HG02852 (cell line): ENCODE measurements at regions not wholly inside any gene's neighbourhood (a gene's known extent, or its start where the extent isn't known, plus 50 kb on each side); places are given as distances from the start of the nearest gene placed in this dataset.

Experiments used
- ATAC-seq: cut with Tn5 transposase; IDR thresholded peaks from one replicate; pipeline ENCODE4 v1.9.1; 2021; ENCODE audit warnings: mild to moderate bottlenecking, moderate library complexity; ENCODE audit not compliant: unreplicated experiment

DNA sequence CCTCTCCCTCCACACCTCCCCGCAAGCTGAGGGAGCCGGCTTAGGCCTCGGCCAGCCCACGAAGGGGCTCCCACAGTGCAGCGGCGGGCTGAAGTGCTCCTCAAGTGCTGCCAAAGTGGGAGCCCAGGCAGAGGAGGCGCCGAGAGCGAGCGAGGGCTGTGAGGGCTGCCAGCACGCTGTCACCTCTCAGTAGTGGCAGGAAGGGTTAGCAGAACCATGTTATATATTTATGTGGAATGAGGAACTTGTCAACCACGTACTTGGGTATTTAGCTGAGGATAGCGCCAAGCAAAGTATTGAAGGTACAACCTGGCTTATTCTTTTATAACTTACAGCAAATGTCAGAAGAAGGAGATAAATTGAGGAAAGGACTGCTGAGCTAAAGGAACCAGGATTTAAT is 144.1 kb upstream of the MGAT5 start:
- no peak for ATAC-seq

DNA sequence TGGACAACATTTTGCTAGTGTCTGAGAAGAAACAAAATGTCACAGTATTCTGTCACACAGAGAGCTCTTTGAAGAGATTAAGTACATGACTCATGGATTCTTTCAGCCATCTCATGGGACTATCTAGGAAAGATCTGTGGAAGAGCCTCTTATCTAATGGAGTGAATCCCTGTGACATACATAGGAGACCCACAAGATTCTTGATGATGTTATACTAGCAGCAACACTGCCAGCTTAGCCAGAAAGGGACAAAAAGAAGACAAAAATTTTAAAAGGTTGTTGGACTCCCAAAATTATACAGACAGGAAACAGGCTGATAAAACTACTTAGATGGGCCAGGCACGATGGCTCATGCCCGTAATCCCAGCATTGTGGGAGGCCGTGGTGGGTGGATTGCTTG is 143.3 kb upstream of the MGAT5 start:
- no peak for ATAC-seq

DNA sequence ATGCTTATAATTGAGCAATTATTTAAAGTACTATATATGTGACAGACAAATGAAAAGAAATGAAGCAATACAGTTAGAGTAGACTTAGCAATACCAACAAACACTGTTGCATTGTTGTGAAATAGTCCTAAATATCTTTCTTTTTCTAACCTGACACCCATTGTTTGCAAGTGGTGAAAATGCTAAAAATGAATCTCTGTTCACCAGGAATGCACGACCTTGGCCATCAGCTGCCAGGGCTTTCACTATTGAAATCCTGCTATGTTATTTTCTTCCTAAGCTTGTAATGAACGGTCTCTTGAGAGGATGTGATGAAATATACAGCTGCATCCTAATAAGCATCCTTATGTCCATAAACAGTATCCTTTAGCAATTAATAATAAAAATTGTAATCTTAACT is 136.2 kb upstream of the MGAT5 start:
- ATAC-seq: no peak

DNA sequence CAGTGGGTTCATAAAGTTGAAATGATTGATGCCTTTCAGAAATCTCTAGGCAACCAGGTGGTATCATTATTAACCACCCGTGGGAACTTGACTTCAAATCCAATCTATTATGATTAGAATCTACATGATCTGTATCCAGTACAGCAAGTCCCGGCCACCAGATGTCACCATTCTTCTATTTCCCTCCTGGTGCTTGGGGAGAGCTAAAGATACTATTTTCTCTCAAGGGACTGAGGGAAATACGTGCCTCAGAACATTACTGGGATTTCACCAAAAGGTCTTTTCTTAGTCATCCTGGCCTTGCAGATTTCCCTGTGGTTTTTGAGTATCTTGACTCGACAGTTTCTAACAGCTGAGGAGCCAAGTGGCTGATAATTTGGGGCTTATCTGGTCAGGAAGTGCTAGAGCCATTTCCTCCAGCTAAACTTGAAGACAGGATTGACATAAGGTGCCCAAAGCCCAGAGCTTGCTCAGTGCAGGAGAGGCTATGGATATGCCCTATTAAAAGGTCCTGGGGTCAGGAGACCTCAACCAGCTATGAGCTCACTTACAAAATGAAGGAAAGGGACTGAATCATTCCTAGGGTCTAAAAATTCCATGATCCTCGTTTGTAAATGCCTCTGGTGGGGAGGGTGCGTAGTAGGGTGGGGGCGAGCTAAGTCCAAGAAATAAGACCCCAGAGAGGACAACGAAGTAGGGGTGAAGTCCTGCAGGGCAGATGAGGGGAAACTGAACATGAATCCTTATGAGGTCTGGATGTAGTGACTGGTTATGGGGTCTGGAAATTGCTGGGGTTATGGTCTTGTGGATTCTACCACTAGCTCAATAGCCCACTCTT is 135.4 kb upstream of the MGAT5 start:
- ATAC-seq: peak; percentile 40

DNA sequence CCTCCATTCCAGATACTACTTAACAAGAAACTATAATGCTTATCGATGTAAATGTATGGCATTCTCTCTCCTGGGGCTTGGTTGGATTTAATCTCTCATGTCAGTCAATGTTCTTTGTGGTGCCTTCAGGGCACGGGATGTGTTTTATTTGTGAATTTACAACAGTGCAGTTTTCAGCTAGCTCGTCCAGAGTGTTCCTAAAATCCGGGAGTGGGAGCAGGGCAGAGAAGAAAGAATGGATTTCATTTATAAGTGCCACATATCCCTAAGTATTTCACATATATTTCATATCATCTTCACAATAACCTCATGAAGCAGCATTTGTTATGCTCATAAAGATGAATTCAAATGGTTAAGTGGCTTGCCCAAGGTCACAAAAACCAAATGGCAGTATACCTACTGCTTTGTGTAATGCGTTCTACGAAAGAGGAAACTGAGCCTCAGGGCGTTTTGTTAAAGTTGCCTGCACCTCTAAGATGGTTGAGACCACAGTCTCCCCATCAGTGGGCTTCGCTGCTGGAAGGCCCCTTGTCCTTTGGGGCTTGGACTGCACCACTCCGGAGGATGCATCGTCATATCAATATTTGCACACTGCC is 134.7 kb upstream of the MGAT5 start:
- ATAC-seq: peak; percentile 13

DNA sequence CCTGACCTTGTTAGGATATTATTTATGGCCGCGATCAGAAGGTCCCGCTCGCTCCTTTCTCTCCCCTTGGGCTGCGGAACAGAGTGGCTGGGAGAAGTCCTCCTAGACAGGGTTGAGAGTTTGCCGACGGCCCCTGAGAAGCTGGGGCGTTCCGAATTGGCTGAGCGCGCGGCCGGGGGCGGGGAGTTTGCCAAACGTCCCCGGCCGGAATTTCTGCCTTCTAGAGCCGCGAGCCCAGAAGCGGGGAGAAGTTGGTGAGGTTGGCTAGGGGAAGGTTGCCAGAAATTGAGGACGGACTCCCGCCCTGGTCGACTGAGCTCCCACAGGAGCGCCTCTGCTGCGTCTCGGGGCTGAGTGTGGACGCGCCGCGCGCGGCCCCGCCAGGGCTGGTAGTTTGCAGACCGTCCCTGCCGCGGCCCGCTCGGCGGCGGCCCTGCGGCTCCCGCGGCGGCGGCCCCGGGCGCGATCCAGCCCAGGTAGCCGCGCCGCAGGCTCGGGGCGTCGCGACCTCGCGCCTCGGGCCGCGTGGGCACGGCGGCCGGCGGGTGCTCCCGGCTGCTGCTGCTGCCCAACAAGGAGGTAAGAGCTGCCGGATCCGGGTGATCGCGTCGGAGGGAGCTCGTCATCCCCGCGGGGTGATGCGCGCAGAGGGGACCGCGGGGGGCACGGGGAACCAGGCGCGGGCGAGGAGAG is 134.0 kb upstream of the MGAT5 start:
- ATAC-seq: peak; percentile 57

DNA sequence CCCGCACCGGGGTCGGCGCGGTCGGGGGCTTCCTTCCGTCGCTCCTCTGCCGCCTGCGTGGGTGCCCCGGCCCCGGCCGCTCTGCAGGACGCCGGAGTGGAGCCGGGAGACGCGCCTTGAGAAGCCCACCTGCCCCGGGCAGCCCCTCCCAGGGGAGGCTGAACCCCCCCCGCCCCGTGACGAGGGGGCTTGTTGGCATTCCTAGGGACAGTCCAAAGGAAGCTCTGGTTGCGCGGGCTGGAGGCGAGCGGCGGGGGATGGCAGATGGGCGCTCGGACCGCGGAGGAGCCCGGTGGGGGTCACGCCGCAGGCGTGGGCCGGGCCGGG is 133.5 kb upstream of the MGAT5 start:
- ATAC-seq: peak; percentile 3

DNA sequence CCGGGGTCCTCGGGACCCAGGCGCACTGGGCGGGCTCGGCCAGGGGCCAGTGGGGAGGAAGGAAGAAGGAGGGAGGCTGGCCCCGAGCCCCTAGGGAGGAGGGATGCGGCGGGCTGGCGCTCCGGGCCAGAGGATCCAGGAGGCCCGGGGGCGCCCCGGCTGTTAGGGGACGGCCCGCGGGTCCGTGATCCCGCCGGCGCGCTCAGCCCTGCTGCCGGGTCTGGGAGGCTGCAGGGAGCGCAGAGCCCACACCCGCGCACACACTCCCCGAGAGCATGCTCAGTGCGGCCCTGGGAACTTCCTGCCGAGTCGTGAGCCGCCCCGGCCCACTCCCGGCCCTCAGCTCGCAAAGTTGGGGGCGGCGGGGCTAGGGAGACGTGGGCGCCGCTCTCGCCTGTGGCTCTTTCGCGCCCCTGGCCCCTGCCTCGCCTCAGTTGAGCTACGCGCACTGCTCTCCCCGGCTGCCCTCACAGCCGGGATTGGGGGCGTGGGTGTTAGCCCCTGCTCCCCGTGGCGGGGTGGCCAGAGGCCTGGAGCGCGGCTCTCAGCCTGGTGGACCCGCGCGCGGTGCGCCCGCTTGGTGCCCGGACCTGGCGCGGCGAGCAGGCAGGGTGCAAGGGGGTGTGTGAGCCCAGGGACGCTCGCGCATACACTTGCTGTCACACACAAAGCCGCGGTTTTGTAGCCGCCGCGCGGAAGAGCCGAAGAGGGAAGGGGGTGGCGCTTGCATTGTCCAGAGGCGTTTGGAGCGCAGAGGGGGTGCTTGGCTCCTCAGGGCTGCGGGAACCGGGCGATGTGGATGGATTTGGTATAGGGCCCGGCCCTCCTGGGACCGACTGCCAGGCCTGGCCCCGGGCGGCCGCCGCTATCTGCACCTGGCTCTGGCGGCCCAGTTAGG is 132.9 kb upstream of the MGAT5 start:
- ATAC-seq: peak; percentile 54

DNA sequence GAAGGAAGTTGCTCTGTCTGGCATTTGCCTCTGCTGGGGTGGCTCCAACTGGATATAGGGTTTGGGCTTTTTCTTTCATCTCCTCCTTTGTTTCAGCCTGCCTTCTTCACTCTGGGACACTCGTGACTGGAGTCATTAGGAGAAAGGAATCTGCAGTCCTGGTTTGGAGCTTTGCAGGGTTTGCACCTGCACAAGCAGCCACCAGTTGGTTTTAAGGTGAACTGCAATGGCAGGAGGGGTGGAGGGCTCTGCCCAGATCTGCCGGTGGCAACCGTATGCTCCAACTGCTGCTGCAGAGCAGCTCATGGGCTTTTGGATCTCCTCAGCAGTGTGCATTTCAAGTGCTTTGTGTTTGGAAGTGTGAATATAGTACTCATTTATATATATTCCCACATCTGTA is 131.3 kb upstream of the MGAT5 start:
- ATAC-seq: no peak

DNA sequence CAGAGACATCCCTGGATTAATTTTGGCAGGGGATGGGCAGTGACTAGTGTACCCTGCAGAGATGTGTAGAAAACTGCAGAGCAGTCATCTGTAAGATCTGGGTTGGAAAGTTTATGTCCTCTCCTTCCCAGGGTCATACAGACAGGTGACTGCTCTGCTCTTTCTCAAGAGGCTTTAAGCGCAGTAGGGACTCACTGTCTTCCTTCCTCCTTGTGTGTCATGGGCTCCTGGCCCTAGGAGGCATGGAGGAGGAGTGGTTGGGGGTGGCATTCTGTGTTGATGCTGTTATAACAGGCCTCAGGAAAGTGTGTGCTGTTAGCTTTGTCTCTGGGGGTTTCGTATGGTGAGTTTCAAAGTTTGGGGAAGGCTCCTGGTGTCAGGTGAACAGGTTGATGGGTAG is 130.5 kb upstream of the MGAT5 start:
- ATAC-seq: no peak

DNA sequence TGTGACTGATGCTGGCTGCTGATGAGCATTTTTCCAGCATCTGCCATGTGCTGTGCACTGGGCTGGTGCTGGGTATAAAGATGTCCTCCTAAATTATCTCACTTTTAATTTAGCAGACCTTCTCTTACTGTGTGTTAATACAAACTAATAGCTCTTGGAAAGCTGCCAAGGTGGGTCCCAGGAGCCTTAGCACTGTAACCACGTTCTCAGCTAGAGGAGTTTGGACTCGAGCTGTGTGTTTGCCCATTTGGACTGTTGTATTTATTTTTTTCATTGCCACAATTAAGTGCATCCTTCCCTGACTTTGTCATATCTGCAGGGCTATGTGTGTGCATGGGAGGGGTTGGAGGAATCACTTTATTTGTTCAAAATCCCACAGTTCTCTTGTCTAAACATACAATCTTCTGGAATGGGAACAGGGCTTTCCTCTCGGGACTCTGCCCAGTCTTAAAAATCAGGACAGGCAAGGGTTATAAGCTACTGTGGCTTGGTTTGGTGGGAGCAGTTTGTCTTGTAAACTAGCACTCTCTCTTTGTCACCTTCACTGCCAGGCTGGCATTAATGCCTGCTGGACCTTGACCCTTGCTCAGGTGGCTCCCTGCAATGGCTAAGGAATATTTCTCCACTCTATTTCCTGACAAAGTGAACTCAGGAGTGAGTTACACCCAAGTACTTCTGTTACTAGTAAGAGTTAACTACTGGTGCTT is 129.7 kb upstream of the MGAT5 start:
- ATAC-seq: no peak

DNA sequence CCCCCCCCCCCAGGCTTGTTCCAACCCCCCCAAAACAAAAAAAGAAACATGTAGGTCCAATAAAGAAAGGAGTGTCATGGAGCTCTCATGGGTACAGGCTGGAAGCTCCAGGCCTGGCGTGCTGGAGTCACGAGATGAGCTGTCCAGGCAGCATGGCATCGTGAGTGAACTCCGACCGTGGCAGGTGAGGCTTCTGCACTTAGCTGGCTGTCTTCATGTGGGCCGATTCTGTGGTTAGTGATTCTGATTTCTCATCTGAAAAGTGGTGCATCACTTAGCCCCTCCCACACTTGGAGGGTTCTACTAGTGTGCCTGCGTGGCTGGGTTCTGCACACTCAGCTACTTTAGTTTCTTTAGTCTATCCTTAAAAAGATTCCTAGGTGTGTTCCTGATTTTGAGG is 126.4 kb upstream of the MGAT5 start:
- peak; percentile 65 for ATAC-seq

DNA sequence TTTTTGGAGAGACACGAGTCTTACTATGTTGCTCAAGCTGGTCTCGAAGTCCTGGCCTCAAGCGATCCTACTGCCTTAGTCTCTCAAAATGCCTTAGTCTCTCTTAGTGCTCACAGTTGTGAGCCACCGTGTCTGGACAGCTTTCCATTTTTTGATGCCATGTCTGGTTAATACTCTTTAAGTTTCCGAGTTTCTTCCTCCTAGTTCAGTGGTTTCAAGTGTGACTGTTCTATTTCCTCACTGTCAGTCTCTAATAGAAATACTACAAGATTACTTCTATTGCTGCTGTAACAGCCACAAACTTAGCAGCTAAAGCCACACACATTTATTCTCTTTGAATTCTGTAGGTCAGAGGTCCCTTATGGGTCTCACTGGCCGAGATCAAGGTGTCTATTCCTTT is 125.1 kb upstream of the MGAT5 start:
- no peak for ATAC-seq

DNA sequence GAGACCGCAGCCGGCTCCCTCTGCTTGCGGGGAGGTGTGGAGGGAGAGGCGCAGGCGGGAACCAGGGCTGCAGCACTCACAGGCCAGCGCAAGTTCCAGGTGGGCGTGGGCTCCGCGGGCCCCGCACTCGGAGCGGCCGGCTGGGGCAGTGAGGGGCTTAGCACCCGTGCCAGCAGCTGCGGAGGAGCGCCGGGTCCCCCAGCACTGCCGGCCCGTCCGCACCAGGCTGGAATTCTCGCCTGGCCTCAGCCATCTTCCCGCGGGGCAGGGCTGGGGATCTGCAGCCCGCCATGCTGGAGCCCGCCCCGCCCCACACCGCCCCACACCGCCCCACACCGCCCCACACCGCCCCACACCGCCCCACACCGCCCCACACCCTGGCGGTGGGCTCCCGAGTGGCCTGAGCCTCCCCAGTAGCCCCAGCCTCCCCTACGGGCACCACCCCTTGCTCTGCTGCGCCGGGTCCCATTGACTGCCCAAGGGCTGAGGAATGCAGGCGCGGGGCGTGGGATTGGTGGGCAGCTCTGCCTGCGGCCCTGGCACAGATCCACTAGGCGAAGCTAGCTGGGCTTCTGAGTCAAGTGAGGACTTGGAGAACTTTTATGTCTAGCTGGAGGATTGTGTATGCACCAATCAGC is 123.9 kb upstream of the MGAT5 start:
- ATAC-seq: no peak

DNA sequence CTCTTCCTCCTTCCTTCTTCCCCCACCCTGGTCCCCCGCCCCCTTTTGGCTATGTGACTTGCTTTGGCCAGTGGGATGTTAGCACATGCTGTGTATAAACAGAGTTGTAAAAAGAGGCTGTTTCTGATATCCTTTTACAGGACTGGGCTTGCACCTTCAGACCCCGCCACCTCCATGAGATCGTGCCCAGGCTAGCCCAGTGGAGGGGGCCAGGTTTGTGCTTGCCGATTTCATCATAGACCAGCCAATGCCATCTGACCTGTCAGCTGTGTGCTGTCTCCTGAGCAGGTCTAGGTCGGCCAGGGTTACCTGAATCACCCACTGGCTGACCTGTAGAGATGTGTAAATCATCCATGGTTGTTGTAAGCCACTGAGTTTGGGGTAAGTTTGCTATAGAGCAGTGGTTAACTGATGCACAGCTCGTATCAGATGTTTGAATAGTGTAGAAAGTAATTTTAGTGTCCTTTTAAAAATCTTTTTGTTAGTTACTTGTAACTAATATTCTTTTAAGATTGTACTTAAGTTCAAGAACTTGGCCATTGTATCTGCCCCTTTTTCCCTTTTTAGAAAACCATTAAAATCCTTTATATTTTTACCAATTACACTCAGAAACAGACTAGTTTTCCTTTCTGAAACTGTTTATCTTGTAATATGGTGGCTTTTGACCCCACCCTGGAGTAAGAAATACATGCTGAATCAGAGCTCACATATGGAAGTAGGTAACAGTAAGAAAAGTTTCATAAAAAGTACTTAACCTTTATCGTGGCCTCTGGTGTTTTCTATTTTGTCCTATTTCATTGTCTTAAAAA is 122.0 kb upstream of the MGAT5 start:
- no peak for ATAC-seq

DNA sequence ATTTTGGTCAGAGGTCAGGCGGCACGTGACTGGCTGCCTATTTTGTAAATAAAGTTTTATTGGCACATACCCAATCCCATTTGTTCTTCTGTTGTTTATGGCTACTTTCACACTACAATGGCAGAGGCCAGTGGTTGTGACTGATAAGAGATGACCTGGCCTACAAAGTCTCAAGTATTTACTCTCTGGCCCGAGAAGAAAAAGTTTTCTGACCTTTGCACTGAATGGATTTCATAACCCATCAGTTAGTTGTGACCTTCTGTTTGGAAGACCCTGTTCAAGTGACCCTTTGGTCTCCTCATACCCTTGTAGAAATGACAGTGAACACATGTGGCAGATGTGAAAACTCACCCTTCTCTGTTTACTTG is 121.4 kb upstream of the MGAT5 start:
- no peak for ATAC-seq

DNA sequence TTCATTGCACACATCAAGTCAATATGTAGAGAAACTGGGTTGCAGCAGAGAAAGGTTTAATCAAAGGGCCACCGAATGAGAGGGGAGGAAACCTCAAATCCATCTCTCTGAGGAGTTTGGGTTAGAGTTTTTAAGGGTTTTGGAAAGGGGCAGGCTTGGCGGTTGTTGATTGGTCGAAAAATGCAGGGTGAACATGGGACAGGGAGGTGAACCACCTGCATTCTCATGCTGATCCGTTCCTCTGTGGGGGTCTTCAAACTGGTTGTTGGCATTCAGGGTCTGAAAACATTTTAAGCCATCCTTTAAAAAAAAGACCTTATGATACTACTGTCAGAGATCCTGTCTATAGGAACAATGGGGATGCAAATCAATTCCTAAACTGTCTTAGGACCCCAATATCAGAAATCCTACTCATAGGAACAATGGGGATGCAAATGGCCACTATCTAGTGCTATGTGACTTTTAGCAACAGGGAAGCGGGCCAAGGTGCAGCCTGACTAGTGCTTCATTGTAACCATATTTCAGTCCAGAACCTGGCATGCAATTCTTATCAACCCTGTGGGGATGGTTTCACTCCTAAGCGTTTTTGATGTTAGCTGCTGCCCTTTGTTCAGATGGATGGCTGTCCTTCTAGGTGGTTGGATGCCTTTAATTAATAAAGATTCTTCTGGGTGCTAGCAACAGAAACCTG is 120.1 kb upstream of the MGAT5 start:
- ATAC-seq: no peak

DNA sequence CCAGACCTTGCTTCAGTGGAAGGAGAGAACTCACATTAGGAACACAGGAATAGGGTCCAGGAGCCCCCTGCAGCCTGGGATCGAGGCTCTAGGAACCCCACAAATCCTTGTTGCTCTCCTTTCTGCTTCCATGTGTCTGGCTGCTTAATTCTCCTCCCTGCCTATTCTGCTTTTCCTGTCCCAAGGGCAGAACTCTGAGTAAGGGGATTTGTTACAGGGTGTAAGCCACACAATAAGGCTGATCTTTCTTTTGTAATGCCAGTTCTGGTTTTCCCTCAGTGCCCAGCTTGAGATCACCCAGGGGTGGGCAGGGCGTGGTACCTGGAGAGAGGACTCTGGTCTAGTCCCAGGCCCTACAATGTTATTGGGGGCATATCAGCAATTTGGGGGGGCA is 119.6 kb upstream of the MGAT5 start:
- ATAC-seq: no peak

DNA sequence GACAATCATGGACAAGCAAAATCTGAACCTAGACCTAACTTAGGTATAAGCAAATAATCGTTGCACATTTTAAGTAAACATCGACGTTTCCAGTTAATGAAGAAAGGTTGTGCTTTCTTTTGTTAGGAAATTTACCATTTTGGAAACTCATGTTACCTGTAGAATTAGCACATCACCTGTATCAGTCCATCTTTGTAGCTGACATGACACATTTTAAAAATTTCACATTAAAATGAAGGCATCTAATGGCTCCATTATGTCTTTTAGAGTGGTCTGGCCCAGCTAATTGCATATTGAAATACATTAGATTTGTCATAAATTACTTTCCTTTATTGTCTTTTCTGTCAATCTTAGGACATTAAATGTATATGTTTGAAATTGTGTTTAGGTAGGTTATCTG is 119.0 kb upstream of the MGAT5 start:
- ATAC-seq: no peak
